GM12874 (cell line): ENCODE measurements at regions not wholly inside any gene's neighbourhood (a gene's known extent, or its start where the extent isn't known, plus 50 kb on each side); places are given as distances from the start of the nearest gene placed in this dataset.

Source experiments
- TF ChIP-seq, protein P1 (sequence below): IDR thresholded peaks from 2 replicates; pipeline ENCODE4 v1.5.1; 2011; ENCODE audit warnings: low read depth, mild to moderate bottlenecking, control low read depth, low read length, moderate library complexity; ENCODE audit not compliant: insufficient read depth

- TF ChIP-seq, protein P1, sequence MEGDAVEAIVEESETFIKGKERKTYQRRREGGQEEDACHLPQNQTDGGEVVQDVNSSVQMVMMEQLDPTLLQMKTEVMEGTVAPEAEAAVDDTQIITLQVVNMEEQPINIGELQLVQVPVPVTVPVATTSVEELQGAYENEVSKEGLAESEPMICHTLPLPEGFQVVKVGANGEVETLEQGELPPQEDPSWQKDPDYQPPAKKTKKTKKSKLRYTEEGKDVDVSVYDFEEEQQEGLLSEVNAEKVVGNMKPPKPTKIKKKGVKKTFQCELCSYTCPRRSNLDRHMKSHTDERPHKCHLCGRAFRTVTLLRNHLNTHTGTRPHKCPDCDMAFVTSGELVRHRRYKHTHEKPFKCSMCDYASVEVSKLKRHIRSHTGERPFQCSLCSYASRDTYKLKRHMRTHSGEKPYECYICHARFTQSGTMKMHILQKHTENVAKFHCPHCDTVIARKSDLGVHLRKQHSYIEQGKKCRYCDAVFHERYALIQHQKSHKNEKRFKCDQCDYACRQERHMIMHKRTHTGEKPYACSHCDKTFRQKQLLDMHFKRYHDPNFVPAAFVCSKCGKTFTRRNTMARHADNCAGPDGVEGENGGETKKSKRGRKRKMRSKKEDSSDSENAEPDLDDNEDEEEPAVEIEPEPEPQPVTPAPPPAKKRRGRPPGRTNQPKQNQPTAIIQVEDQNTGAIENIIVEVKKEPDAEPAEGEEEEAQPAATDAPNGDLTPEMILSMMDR: no peak
These were observed 97.4 kb upstream of the UPP2 start for GRCh38 chr2:158004126-158004764.

GRCh38 chr2:158002079-158002478, 99.6 kb upstream of the UPP2 start:
- TF ChIP-seq, protein P1: no peak

DNA sequence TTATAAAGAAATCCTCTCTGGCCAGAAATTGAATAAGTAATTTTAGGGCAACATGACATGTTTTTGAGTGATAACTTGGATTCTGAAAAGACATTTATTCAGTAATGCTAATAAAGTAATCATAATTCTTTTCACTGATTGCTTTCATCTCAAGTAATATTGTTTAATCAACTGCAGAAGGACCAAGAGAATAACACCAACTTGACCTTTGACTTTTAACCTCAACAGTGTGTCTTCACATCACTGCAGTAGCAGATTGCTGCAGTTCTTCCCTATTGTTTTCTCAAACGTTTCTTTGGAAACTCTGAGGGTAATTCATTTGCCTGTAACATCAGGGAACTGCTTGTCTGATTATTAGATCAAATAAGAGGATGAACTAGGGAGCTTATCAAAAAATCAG, 104.9 kb upstream of the UPP2 start:
- TF ChIP-seq, protein P1: no peak

GRCh38 chr2:157995117-157995516, 106.6 kb upstream of the UPP2 start:
- TF ChIP-seq, protein P1: no peak

- TF ChIP-seq, protein P1: no peak
These were observed 109.7 kb upstream of the UPP2 start for GRCh38 chr2:157991932-157992331.

GRCh38 chr2:157990173-157990572, 111.5 kb upstream of the UPP2 start:
- TF ChIP-seq, protein P1: no peak

DNA sequence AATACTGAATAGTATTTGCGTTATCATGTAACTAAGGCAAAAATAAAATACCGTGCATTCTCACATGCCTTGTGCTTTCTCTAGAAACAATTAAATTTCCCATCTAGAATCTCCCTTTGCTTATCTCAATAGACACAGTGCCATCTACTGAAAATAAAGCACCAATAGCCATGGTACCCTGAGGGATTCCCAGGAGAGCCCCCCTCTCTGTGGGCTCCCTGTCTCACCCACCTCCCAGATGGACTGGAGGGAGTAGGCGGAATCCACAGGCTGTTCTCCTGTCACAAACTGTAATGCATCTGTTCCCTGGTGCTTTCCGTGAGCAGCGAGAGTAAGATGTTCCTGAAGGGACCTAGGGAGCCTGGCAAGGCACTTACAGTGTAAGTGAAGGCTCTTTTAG, 112.4 kb upstream of the UPP2 start:
- TF ChIP-seq, protein P1: no peak
